HepG2 (cell line): ENCODE measurements at regions not wholly inside any gene's neighbourhood (a gene's known extent, or its start where the extent isn't known, plus 50 kb on each side); places are given as distances from the start of the nearest gene placed in this dataset.

Experiments used
- ATAC-seq: fragments of 200-7000 bp; cut with Tn5 transposase; 3 replicates; pipeline ENCODE4 v1.9.1; 2020; ENCODE audit warnings: mild to moderate bottlenecking, moderate library complexity
- BruUV-seq: library from RNA; stranded (reverse); fragments of 400-500 nt; replicated peaks from 2 replicates; lab custom pipeline; 2021; lab: Mats Ljungman, UMichigan
- CTCF ChIA-PET: fragments of 300-600 bp; formaldehyde crosslinking; extraction: SDS; loops from one replicate; lab custom pipeline; 2021; ENCODE audit warnings: low total read pairs, inconsistent platforms, low intra/inter-chr PET ratio; lab: Yijun Ruan, JAX
- POLR2A ChIA-PET: fragments of 350-600 bp; sonication (Branson Sonifier 250); formaldehyde crosslinking; loops from one replicate; lab custom pipeline; 2020; ENCODE audit warnings: antibody characterized with exemption, inconsistent platforms; lab: Yijun Ruan, JAX
- DNase-seq: peaks from one replicate; pipeline ENCODE4 v3.0.0-alpha.2; 2015; ENCODE audit warnings: low spot score
- FAIRE-seq: peaks from 3 replicates; lab custom pipeline; 2011; peaks lifted over from hg19 to GRCh38; lab: Jason Lieb, UNC
- H2AFZ ChIP-seq: one replicate; pipeline ENCODE4 v1.6.1; 2011; ENCODE audit warnings: low read length, inconsistent platforms
- H3K27ac ChIP-seq: fragments of 300-600 bp; 3 replicates; pipeline ENCODE4 v1.8.0; 2011; ENCODE audit warnings: mixed run types, mild to moderate bottlenecking, mixed read lengths, low read length, inconsistent platforms; ENCODE audit not compliant: insufficient read depth; ENCODE audit errors: extremely low read length
- H3K27me3 ChIP-seq, 2 experiments: fragments of 200-600 bp in 1 of 2; 2 replicates in 1 of 2; 3 replicates in 1 of 2; pipeline versions ENCODE4 v1.6.0 to v1.8.0; 2011; ENCODE audit warnings: low read length in 2 of 2, mild to moderate bottlenecking in 2 of 2, moderate library complexity in 2 of 2, inconsistent platforms in 1 of 2; ENCODE audit not compliant: insufficient read depth in 2 of 2, control insufficient read depth in 1 of 2
- H3K36me3 ChIP-seq, 2 experiments: fragments of 200-600 bp in 1 of 2; replicated peaks in 1 of 2; 2 replicates in 1 of 2; 3 replicates in 1 of 2; pipeline versions ENCODE4 v1.5.1 to v1.8.0; 2011; ENCODE audit warnings: low read length in 2 of 2, inconsistent platforms in 1 of 2; ENCODE audit not compliant: insufficient read depth in 2 of 2, control insufficient read depth in 1 of 2
- H3K4me1 ChIP-seq: 2 replicates; pipeline ENCODE4 v1.5.1; 2012; ENCODE audit warnings: low read length, inconsistent platforms; ENCODE audit not compliant: insufficient read depth
- H3K4me2 ChIP-seq: 2 replicates; pipeline ENCODE4 v1.6.0; 2011; ENCODE audit warnings: low read depth, low read length, inconsistent platforms
- H3K4me3 ChIP-seq, 3 experiments: fragments of 200-600 bp in 1 of 3; sonication (generic), shearing (Covaris generic) in 1 of 3; replicated peaks in 1 of 3; 2 replicates each; pipeline ENCODE4 v1.5.1; 2011 to 2016; ENCODE audit warnings: low read length in 3 of 3, inconsistent platforms in 2 of 3, low read depth in 2 of 3, mild to moderate bottlenecking in 2 of 3, control low read depth in 1 of 3, mixed read lengths in 1 of 3; ENCODE audit not compliant: insufficient read depth in 1 of 3
- H3K79me2 ChIP-seq: one replicate; pipeline ENCODE4 v1.6.1; 2011; ENCODE audit warnings: low read length, inconsistent platforms; ENCODE audit not compliant: insufficient read depth
- H3K9ac ChIP-seq: 2 replicates; pipeline ENCODE4 v1.6.0; 2011; ENCODE audit warnings: mild to moderate bottlenecking, low read depth, low read length, inconsistent platforms; ENCODE audit not compliant: insufficient read depth
- H3K9me3 ChIP-seq: 2 replicates; pipeline ENCODE4 v1.5.1; 2012; ENCODE audit warnings: mild to moderate bottlenecking, low read length
- H4K20me1 ChIP-seq: 2 replicates; pipeline ENCODE4 v1.6.0; 2011; ENCODE audit warnings: inconsistent platforms, mild to moderate bottlenecking, low read length, moderate library complexity; ENCODE audit not compliant: insufficient read depth
- ATAD3A ChIP-seq: sonication (generic); formaldehyde crosslinking; IDR thresholded peaks from 2 replicates; pipeline ENCODE4 v1.4.0; 2020; ENCODE audit warnings: missing genetic modification reagents
- DMAP1 ChIP-seq: IDR thresholded peaks from 2 replicates; pipeline ENCODE4 v1.6.1; 2016
- DPF2 ChIP-seq: sonication (generic); formaldehyde crosslinking; IDR thresholded peaks from 2 replicates; pipeline ENCODE4 v1.4.0; 2020; ENCODE audit warnings: mild to moderate bottlenecking, low read depth, missing genetic modification reagents, borderline replicate concordance
- NFATC3 ChIP-seq: sonication (generic); formaldehyde crosslinking; IDR thresholded peaks from 2 replicates; pipeline ENCODE4 v1.5.1; 2020; ENCODE audit warnings: mild to moderate bottlenecking, missing genetic modification reagents
- RARG ChIP-seq: sonication (generic); formaldehyde crosslinking; IDR thresholded peaks from 2 replicates; pipeline ENCODE4 v1.4.0; 2020; ENCODE audit warnings: low read depth, mild to moderate bottlenecking, missing genetic modification reagents
- RFX5 ChIP-seq: IDR thresholded peaks from 2 replicates; pipeline ENCODE4 v1.6.1; 2011; ENCODE audit warnings: low read depth, low read length, improper control_type of control experiment
- SMAD3 ChIP-seq: sonication (generic); formaldehyde crosslinking; IDR thresholded peaks from 2 replicates; pipeline ENCODE4 v1.4.0; 2020; ENCODE audit warnings: missing genetic modification reagents
- TP53 ChIP-seq: sonication (generic); formaldehyde crosslinking; conservative IDR thresholded peaks from 2 replicates; pipeline ENCODE4 v1.4.0; 2020; ENCODE audit warnings: missing genetic modification reagents
- ZNF329 ChIP-seq: sonication (generic); formaldehyde crosslinking; IDR thresholded peaks from 2 replicates; pipeline ENCODE4 v1.9.0; 2021; ENCODE audit warnings: low read depth, mild to moderate bottlenecking, missing genetic modification reagents
- ZNF703 ChIP-seq: sonication (generic); formaldehyde crosslinking; IDR thresholded peaks from 2 replicates; pipeline ENCODE4 v1.5.1; 2020; ENCODE audit warnings: missing genetic modification reagents, mild to moderate bottlenecking, moderate library complexity, borderline replicate concordance
- WGBS: methylation state at CpG from one replicate; pipeline ENCODE4 v1.1.6; 2017; ENCODE audit warnings: low lambda C conversion rate; 5-methylcytosine and 5-hydroxymethylcytosine counted together
- in situ Hi-C: cut with HindIII; loops from 2 replicates; pipeline ENCODE4 v1.10.0; 2017; ENCODE audit warnings: low pct_unique_long_range_greater_than_20kb; ENCODE audit not compliant: extremely low pct_ligation_motif_present
- intact Hi-C: fragments of 100-400 bp; cut with micrococcal nuclease; formaldehyde crosslinking; loops from one replicate; pipeline ENCODE4 v1.10.0; 2022; ENCODE audit not compliant: unreplicated experiment

GRCh38 chr4:171594293-171594692 lies 218.9 kb upstream of the GALNTL6 start (continued):
- TF ChIP-seq ZNF329 (CRISPR knock-in tag) (no peak), ATAD3A (no peak), ZNF703 (CRISPR knock-in tag) (no peak), DMAP1 (no peak), RARG (CRISPR knock-in tag) (no peak)

- DNase-seq = no peak
- in situ Hi-C loops (no loop called here), intact Hi-C loops (no loop called here)
- Histone ChIP-seq H3K36me3 (no peaks in the 10 kb centered on the region), H3K9ac (no peak overlapping the region), H3K27ac (no peak overlapping the region), H2AFZ (no peak overlapping the region), H3K4me3 (no peak overlapping the region), H3K4me2 (no peak overlapping the region), H4K20me1 (no peaks in the 10 kb centered on the region), H3K79me2 (no peaks in the 10 kb centered on the region), H3K27me3 (no peaks in the 10 kb centered on the region), H3K9me3 (no peaks in the 10 kb centered on the region), H3K4me1 (no peaks in the 10 kb centered on the region)
- 2% methylated on average over 2 of the region's 2 CpGs for WGBS
- ChIA-PET CTCF (no interaction called here), POLR2A (no interaction called here)
- BruUV-seq = no TSS peak
- no peak for ATAC-seq
- TF ChIP-seq DPF2 (no peak), TP53 (CRISPR knock-in tag) (no peak)
- FAIRE-seq = no peak
Measured at GRCh38 chr4:171590716-171591115, 222.5 kb upstream of the GALNTL6 start.

GRCh38 chr4:171588764-171589163 lies 224.4 kb upstream of the GALNTL6 start:
- Histone ChIP-seq H3K27me3 (no peaks in the 10 kb centered on the region), H3K9ac (no peak overlapping the region), H3K27ac (no peak overlapping the region), H2AFZ (no peak overlapping the region), H3K4me3 (no peak overlapping the region), H3K4me1 (no peaks in the 10 kb centered on the region), H3K4me2 (no peak overlapping the region), H3K36me3 (no peaks in the 10 kb centered on the region)
- ChIA-PET CTCF (no interaction called here), POLR2A (no interaction called here)
- DNase-seq (no peak), ATAC-seq (no peak)
- BruUV-seq = no TSS peak
- in situ Hi-C loops = no loop called here
- TF ChIP-seq RFX5 (no peak), SMAD3 (no peak), NFATC3 (CRISPR knock-in tag) (no peak)
- TF ChIP-seq, all 625 proteins: peak for 0
- H4K20me1 ChIP-seq = no peaks in the 10 kb centered on the region
- no peak for FAIRE-seq
- WGBS = 4% methylated on average over 5 of the region's 5 CpGs
- intact Hi-C loops = no loop called here
- no peaks in the 10 kb centered on the region for H3K9me3 ChIP-seq
- H3K79me2 ChIP-seq = no peaks in the 10 kb centered on the region
